Peyer's patch (tissue), 4 donors: ENCODE measurements at regions not wholly inside any gene's neighbourhood (a gene's known extent, or its start where the extent isn't known, plus 50 kb on each side); places are given as distances from the start of the nearest gene placed in this dataset.

ENCODE experiments used
- DNase-seq, 3 donors: peaks; one replicate each; pipeline ENCODE4 v3.0.0-alpha.2; 2017 to 2019
- H3K27ac ChIP-seq, 4 donors: fragments of 200-600 bp; sonication (generic); one replicate each; pipeline ENCODE4 v1.5.1; 2016 to 2019
- H3K27me3 ChIP-seq, 2 donors: fragments of 200-600 bp; sonication (generic); one replicate each; pipeline ENCODE4 v1.5.1; 2019
- H3K36me3 ChIP-seq, 3 donors: fragments of 200-600 bp; sonication (generic); one replicate each; pipeline ENCODE4 v1.5.1; 2016 to 2019
- H3K4me1 ChIP-seq, 4 donors: fragments of 200-600 bp; sonication (generic); one replicate each; pipeline ENCODE4 v1.5.1; 2016 to 2019
- H3K4me3 ChIP-seq, 4 donors: fragments of 200-600 bp; sonication (generic); 1 replicate in 3 of 4; 2 replicates in 1 of 4; pipeline ENCODE4 v1.5.1; 2016 to 2019; ENCODE audit warnings: mild to moderate bottlenecking in 1 of 4
- H3K9me3 ChIP-seq, 4 donors: fragments of 200-600 bp; sonication (generic); one replicate each; pipeline ENCODE4 v1.5.1; 2016 to 2019; ENCODE audit warnings: mild to moderate bottlenecking in 1 of 4
- CTCF ChIP-seq, 6 experiments: fragments of 450-650 bp in 4 of 6; fragments of 200-600 bp in 2 of 6; sonication (generic) in 1 of 6; IDR thresholded peaks; one replicate each; pipeline ENCODE4 v1.5.1; 2017 to 2019; ENCODE audit warnings: antibody characterized with exemption in 6 of 6, mild to moderate bottlenecking in 3 of 6, moderate library complexity in 1 of 6
- POLR2A ChIP-seq, 2 donors: fragments of 450-650 bp; IDR thresholded peaks; one replicate each; pipeline ENCODE4 v1.5.1; 2017; ENCODE audit warnings: antibody characterized with exemption in 2 of 2, mild to moderate bottlenecking in 2 of 2, moderate library complexity in 2 of 2

GRCh38 chr1:201714542-201715329, 114.2 kb upstream of the IPO9 start:
- peak in 1 of 2 donors; percentile 24 for TF ChIP-seq POLR2A (IDR thresholded peaks at IDR 0.05)
- TF ChIP-seq CTCF (IDR thresholded peaks at IDR 0.05): no peak
- H3K4me1 ChIP-seq: peaks cover 0 to 54% (median 14%) of the 10 kb centered on the region in 4 donors

GRCh38 chr1:201715351-201715750, 113.6 kb upstream of the IPO9 start:
- no peak for DNase-seq
- no peak for TF ChIP-seq CTCF (IDR thresholded peaks at IDR 0.05)
- H3K4me1 ChIP-seq: peaks cover 0 to 60% (median 14%) of the 10 kb centered on the region in 4 donors
- H3K36me3 ChIP-seq: no peaks in the 10 kb centered on the region
- no peaks in the 10 kb centered on the region for H3K27me3 ChIP-seq
- H3K27ac ChIP-seq: peak overlapping the region; percentile 72 to 86 (median 78)
- no peaks in the 10 kb centered on the region for H3K9me3 ChIP-seq
- no peak overlapping the region for H3K4me3 ChIP-seq

More at GRCh38 chr1:201714542-201715329, 114.2 kb upstream of the IPO9 start:
- Histone ChIP-seq H3K27me3 (no peaks in the 10 kb centered on the region), H3K36me3 (no peaks in the 10 kb centered on the region), H3K9me3 (no peaks in the 10 kb centered on the region), H3K27ac (peak overlapping the region; percentile 72 to 86 (median 78)), H3K4me3 (no peak overlapping the region)
- peak; percentile 23 to 89 (median 67) for DNase-seq

- peaks cover 0 to 67% (median 14%) of the 10 kb centered on the region in 4 donors for H3K4me1 ChIP-seq
- H3K36me3 ChIP-seq: no peaks in the 10 kb centered on the region
- no peaks in the 10 kb centered on the region for H3K27me3 ChIP-seq
- H3K27ac ChIP-seq: peak overlapping the region; percentile 72 to 86 (median 78)
- TF ChIP-seq POLR2A (IDR thresholded peaks at IDR 0.05) (no peak), CTCF (IDR thresholded peaks at IDR 0.05) (no peak)
- no peaks in the 10 kb centered on the region for H3K9me3 ChIP-seq
- no peak for DNase-seq
- no peak overlapping the region for H3K4me3 ChIP-seq
Measured at GRCh38 chr1:201715801-201716741, 112.9 kb upstream of the IPO9 start.

- Histone ChIP-seq H3K9me3 (no peaks in the 10 kb centered on the region), H3K4me3 (no peak overlapping the region), H3K27ac (peak overlapping the region in 3 of 4 donors; percentile 6 to 85 (median 72)), H3K4me1 (peaks cover 0 to 74% (median 14%) of the 10 kb centered on the region in 4 donors), H3K36me3 (no peaks in the 10 kb centered on the region), H3K27me3 (no peaks in the 10 kb centered on the region)
- TF ChIP-seq CTCF (IDR thresholded peaks at IDR 0.05) (no peak), POLR2A (IDR thresholded peaks at IDR 0.05) (no peak)
- DNase-seq: no peak
Measured at GRCh38 chr1:201716742-201717135, 112.2 kb upstream of the IPO9 start.

GRCh38 chr1:201717286-201717685, 111.7 kb upstream of the IPO9 start:
- H3K36me3 ChIP-seq: no peaks in the 10 kb centered on the region

More at GRCh38 chr1:201717286-201717685, 111.7 kb upstream of the IPO9 start:
- H3K27me3 ChIP-seq: no peaks in the 10 kb centered on the region
- no peak overlapping the region for H3K4me3 ChIP-seq
- no peaks in the 10 kb centered on the region for H3K9me3 ChIP-seq
- peak overlapping the region in 1 of 4 donors; percentile 10 for H3K27ac ChIP-seq
- no peak for DNase-seq
- no peak for TF ChIP-seq POLR2A (IDR thresholded peaks at IDR 0.05)
- TF ChIP-seq CTCF (IDR thresholded peaks at IDR 0.05): no peak
- peaks cover 0 to 69% (median 14%) of the 10 kb centered on the region in 4 donors for H3K4me1 ChIP-seq
